ENCODE measurements at regions not wholly inside any gene's neighbourhood (a gene's known extent, or its start where the extent isn't known, plus 50 kb on each side); places are given as distances from the start of the nearest gene placed in this dataset.

- DNase-seq (ENCODE audit: low read depth) = no peak
- H3K4me3 ChIP-seq (ENCODE audit: low read depth, low read length) = no peak overlapping the region
- no peak for TF ChIP-seq CTCF (IDR thresholded peaks at IDR 0.05; ENCODE audit: insufficient read depth, low read depth, low read length)
These were observed 113.4 kb downstream of the PJA1 start for GRCh38 chrX:69051901-69052300.

- DNase-seq (ENCODE audit: low read depth) = no peak
- H3K4me3 ChIP-seq (ENCODE audit: low read depth, low read length) = no peak overlapping the region
- no peak for TF ChIP-seq CTCF (IDR thresholded peaks at IDR 0.05; ENCODE audit: insufficient read depth, low read depth, low read length)
These were observed 115.0 kb downstream of the PJA1 start for GRCh38 chrX:69050051-69050765.

- no peak overlapping the region for H3K4me3 ChIP-seq (ENCODE audit: low read depth, low read length)
- no peak for DNase-seq (ENCODE audit: low read depth)
- TF ChIP-seq CTCF (IDR thresholded peaks at IDR 0.05; ENCODE audit: insufficient read depth, low read depth, low read length) = no peak
These were observed 118.2 kb downstream of the PJA1 start for GRCh38 chrX:69046996-69047490.

GRCh38 chrX:69045616-69046345 lies 119.5 kb downstream of the PJA1 start:
- no peak for TF ChIP-seq CTCF (IDR thresholded peaks at IDR 0.05; ENCODE audit: insufficient read depth, low read depth, low read length)

GRCh38 chrX:69038816-69039215 lies 126.4 kb downstream of the PJA1 start:
- TF ChIP-seq CTCF (IDR thresholded peaks at IDR 0.05; ENCODE audit: insufficient read depth, low read depth, low read length) = no peak
- no peak for DNase-seq (ENCODE audit: low read depth)
- H3K4me3 ChIP-seq (ENCODE audit: low read depth, low read length) = no peak overlapping the region

More at GRCh38 chrX:69045616-69046345, 119.5 kb downstream of the PJA1 start:
- H3K4me3 ChIP-seq (ENCODE audit: low read depth, low read length) = no peak overlapping the region
- no peak for DNase-seq (ENCODE audit: low read depth)

GRCh38 chrX:69038188-69038587 lies 127.1 kb downstream of the PJA1 start:
- H3K4me3 ChIP-seq (ENCODE audit: low read depth, low read length) = no peak overlapping the region
- no peak for TF ChIP-seq CTCF (IDR thresholded peaks at IDR 0.05; ENCODE audit: insufficient read depth, low read depth, low read length)
- DNase-seq (ENCODE audit: low read depth) = no peak

All from fibroblast of villous mesenchyme (primary cell).